ENCODE measurements at regions not wholly inside any gene's neighbourhood (a gene's known extent, or its start where the extent isn't known, plus 50 kb on each side); places are given as distances from the start of the nearest gene placed in this dataset.

DNA sequence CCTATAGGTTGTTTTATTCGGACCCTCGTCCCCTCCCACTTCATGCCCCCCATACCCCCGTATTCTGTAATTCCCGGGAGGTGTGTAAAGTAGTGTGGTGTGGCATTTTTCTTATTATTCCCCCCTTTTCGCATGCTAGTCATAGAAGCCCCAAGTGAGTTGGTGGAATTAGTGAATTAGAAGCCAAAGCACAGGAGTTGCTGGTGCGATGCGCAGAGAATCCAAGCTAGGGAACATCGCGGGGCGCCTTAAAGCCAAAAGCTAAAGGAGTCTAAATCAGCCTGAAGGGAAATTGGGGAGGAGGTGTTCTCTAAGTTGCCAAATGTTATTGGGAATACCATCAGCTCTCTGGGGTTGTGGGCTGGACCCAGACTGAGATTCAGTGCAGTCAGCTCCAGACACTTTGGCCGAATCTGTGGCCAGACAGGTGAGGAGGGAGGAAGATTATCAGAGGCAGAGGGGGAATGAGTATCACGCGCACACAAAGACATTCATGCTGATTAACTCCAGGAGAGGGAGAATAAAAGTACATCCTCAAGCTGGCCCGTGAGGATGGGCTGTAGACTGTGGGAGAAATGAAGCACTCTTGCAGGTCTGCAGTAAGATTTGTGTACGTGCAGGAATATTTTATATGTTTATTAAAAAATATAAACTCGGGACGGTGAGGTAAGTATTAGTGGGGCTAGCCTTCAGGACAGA is 102.8 kb upstream of the HSD17B12 start:
- TF ChIP-seq, protein P1, sequence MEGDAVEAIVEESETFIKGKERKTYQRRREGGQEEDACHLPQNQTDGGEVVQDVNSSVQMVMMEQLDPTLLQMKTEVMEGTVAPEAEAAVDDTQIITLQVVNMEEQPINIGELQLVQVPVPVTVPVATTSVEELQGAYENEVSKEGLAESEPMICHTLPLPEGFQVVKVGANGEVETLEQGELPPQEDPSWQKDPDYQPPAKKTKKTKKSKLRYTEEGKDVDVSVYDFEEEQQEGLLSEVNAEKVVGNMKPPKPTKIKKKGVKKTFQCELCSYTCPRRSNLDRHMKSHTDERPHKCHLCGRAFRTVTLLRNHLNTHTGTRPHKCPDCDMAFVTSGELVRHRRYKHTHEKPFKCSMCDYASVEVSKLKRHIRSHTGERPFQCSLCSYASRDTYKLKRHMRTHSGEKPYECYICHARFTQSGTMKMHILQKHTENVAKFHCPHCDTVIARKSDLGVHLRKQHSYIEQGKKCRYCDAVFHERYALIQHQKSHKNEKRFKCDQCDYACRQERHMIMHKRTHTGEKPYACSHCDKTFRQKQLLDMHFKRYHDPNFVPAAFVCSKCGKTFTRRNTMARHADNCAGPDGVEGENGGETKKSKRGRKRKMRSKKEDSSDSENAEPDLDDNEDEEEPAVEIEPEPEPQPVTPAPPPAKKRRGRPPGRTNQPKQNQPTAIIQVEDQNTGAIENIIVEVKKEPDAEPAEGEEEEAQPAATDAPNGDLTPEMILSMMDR (IDR thresholded peaks at IDR 0.05; ENCODE audit: control extremely low read depth, extremely low read depth, low read depth, missing control alignments), result no peak
- ChIA-PET CTCF (interaction anchor here (1.0 to 10.4 kb wide), 4 partner anchors 9 to 272 kb away, joined by 3 to 133 read pairs (median 4); no protein-coding TSS in a partner anchor), POLR2A (no interaction called here)
- no peak for DNase-seq (ENCODE audit: extremely low spot score)

DNA sequence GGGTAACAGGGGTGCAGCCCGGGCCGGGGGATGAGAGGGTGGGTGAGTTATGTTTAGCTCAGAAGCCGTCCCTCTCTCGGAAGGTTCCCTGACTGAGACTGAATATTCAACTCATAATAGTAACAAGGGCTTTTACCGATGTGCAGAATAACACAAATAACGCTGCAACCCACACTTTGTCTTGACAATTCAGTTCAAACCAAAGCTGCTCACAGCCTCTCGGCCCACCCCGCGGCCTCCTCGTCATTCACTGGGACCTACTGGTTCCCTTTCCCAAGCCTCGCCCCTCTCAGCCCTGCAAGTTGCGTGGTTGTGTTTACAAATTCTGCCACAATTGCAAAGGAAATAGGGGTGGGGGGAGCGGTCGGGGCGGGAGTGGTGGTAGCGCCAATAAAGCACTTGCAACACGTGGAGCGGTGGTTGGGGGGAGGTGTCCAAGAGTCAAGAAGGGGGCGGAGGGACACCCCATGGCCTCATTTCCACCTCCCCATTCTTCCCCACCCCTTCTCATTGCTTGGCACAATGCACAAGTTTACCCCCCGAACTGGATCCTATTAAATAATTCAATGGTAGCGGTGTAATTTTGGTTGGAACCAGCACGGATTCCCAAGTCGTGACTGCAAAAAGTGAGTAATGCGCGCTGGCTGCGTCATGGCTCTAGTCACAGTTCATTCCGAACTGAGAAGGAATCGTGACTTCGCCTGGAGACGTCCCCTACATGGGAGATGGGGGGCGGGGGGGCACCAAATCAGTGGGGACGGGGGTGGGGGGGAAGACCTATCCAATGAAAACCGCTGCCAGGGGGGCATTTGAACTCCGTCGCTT is 102.0 kb upstream of the HSD17B12 start:
- TF ChIP-seq, protein P1 (IDR thresholded peaks at IDR 0.05; ENCODE audit: control extremely low read depth, extremely low read depth, low read depth, missing control alignments), result no peak
- ChIA-PET CTCF (interaction anchor here (1.6 to 10.4 kb wide), 2 partner anchors 13 to 17 kb away, joined by 3 to 133 read pairs; no protein-coding TSS in a partner anchor), POLR2A (no interaction called here)
- no peak for DNase-seq (ENCODE audit: extremely low spot score)

DNA sequence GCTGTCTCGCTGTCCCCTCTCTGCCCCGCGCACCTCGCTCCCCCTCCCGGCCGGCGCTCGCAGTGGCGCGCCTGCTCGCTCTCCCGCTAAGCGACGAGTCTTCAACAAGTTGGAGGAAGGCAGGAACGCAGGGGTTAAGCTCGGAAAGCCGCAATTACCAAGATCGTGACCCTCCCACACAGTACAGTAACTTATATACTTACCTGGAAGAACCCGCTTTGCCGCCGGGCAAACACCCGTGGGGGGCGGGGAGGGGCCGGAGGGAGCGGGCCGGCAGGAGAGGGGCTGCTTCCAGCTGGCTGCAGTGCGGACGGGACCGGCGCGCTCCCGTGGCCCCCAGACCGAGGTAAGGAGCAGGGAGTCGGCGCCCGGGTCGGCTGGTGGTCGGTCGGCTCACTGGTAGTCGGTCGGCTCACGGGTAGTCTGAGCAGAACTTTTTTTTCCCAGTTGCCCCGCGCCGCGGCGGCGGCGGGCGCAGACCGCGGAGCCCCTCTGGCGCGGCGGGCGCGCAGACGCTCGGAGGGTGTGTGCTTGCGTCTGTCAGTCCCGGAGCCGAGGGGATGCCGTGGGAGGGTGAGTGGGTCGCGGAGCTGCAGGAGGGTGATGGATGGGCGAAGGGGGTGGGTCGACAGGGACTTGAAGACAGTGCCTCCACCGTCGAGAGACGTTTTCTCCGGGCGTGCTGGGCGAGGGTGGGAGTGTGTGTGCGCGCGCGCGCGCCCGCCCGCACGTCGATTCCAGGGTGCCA is 101.2 kb upstream of the HSD17B12 start:
- ChIA-PET CTCF (interaction anchor here (10.4 kb wide), 1 partner anchor 17 kb away, joined by 133 read pairs; no protein-coding TSS in a partner anchor), POLR2A (no interaction called here)
- DNase-seq (ENCODE audit: extremely low spot score), result peak; percentile 64
- TF ChIP-seq, protein P1 (IDR thresholded peaks at IDR 0.05; ENCODE audit: control extremely low read depth, extremely low read depth, low read depth, missing control alignments), result peak; percentile 45

DNA sequence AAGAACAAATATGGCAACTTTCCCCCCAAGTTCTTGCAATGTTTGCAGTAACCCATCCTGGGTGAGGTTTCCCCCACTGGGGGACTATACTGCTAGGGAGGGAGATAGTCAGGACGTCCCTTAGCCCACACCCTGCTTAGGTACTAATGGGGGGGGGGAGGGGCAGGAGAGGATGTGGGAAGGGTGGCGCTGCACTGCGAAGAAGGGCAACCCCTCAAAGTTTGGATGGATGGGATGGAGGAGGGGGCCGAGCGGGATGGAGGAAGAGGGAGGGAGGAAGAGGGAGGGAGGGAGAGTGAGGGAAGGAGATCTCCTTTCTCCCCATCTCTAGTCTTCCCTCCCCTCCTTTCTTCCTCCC is 100.6 kb upstream of the HSD17B12 start:
- ChIA-PET CTCF (interaction anchor here (10.4 kb wide), 1 partner anchor 18 kb away, joined by 133 read pairs; no protein-coding TSS in a partner anchor), POLR2A (no interaction called here)
- TF ChIP-seq, protein P1 (IDR thresholded peaks at IDR 0.05; ENCODE audit: control extremely low read depth, extremely low read depth, low read depth, missing control alignments), result no peak
- no peak for DNase-seq (ENCODE audit: extremely low spot score)

DNA sequence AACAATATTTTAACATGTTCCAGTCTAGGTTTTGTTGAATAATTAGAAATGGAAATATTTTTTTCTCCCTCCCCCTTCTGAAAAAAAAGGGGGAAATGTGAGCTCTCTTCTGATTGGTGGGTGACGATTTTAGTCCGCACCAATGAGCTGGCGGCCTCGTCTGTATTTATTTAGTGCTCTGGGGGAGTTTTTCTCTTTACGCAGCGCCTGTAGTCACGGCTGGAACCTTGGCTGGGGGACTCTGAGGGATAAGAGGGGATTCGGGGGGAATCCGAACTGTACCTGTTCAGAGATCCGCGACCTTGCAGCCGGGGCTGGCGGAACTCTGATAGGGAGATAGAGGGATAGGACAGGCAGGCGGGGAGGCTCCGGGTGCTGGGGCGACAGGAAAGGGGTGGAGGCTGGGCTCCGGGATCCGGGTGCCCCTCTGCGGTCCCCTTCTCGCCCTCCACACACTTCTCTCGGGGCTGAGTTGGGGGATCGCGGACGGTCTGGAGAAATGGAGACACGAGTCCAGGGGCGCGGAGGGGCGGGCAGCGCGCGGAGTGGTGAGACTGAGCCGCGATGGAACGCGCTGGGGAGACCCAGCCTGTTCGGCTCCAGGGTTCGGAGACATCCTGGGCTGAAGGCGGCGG is 99.7 kb upstream of the HSD17B12 start:
- POLR2A ChIA-PET, result no interaction called here
- CTCF ChIA-PET, result interaction anchor here (1.0 to 1.1 kb wide), 2 partner anchors 14 to 271 kb away, joined by 3 read pairs; no protein-coding TSS in a partner anchor

More for the DNA sequence above, 99.7 kb upstream of the HSD17B12 start:
- peak; percentile 27 for DNase-seq (ENCODE audit: extremely low spot score)
- TF ChIP-seq, protein P1 (IDR thresholded peaks at IDR 0.05; ENCODE audit: control extremely low read depth, extremely low read depth, low read depth, missing control alignments), result no peak
